ENCODE measurements at regions not wholly inside any gene's neighbourhood (a gene's known extent, or its start where the extent isn't known, plus 50 kb on each side); places are given as distances from the start of the nearest gene placed in this dataset.
"Not testable (repeated sequence)": the region's sequence is repeated elsewhere in the genome, so short reads cannot be mapped to it uniquely, and the experiment has no call there.

- TF ChIP-seq EZH2 (IDR thresholded peaks at IDR 0.05; ENCODE audit: borderline replicate concordance, insufficient read depth, low read depth, low read length, poor library complexity, severe bottlenecking); CTCF (IDR thresholded peaks at IDR 0.05): not testable (repeated sequence)
Measured at GRCh38 chr9:67307109-67307508, 314.8 kb upstream of the SPATA31A3 start.
